HG03060 (cell line): ENCODE measurements at regions not wholly inside any gene's neighbourhood (a gene's known extent, or its start where the extent isn't known, plus 50 kb on each side); places are given as distances from the start of the nearest gene placed in this dataset.

Source experiments
- ATAC-seq: cut with Tn5 transposase; IDR thresholded peaks from one replicate; pipeline ENCODE4 v1.9.1; 2021; ENCODE audit warnings: low read depth, moderate number of reproducible peaks; ENCODE audit not compliant: unreplicated experiment

- no peak for ATAC-seq
Measured at GRCh38 chr2:220147161-220148038, 520.0 kb downstream of the SLC4A3 start.

- no peak for ATAC-seq
Measured at GRCh38 chr2:220148471-220149248, 521.2 kb downstream of the SLC4A3 start.

DNA sequence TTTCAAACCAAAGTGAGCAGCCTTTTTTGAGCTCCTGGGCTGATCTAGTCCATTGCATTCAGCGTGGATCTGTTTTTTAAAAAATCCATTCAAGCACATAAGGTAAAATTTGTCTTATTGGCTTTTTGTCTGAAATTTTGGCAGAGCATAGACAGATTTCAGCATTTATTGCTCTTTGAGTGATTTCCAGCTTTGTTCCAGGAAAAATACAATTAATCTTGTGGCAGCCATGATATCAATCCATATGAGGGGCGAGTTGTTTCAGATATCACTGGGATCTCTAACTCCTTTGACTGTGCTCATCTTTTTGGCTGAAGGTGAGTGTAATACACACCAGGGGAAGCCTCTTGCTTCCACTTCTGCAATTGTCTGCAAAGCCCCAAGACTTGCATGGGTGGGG, 523.9 kb downstream of the SLC4A3 start:
- ATAC-seq: no peak

GRCh38 chr2:220152281-220152935, 525.0 kb downstream of the SLC4A3 start:
- no peak for ATAC-seq

- no peak for ATAC-seq
Measured at GRCh38 chr2:220153118-220153517, 525.7 kb downstream of the SLC4A3 start.

GRCh38 chr2:220154304-220154703, 526.9 kb downstream of the SLC4A3 start:
- ATAC-seq: no peak

DNA sequence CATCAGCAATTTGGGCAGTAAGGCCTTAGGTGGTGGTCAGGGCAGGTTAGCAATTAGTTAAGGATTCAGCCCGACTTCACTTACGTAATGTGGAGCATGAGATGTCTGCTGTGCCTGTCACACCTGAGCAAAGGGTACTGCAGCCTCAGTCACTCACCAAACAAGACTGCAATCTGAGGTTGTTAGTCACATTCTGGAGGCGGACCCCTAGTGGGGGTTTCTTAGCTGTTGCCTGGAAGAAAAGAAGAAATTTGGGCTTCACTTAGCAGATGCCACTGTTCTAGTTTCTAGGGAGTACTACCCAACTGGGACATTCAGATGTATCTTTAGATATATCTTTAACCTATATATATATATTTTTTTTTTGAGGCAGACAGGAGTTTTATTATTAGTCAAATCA, 529.9 kb downstream of the SLC4A3 start:
- ATAC-seq: no peak

- no peak for ATAC-seq
Measured at GRCh38 chr2:220159738-220160137, 532.3 kb downstream of the SLC4A3 start.

DNA sequence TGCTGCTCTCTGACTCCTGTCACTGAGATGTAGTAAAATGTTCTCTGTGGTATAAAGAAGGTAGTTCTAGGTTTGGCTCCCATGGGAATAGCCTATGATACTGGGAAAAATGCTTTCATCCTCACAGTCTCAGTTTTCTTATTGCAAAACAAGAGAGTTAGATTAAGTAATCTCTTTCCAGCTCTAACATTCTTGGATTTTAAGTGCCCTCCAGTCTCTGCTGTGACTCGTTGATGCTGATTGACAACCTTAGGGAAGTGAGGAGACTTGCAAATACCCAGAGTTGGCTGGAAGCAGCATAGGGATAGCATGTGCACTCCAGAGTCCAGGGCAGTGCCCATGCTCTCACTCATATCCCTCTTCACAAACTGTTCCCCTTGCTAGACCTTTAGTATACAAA, 534.9 kb downstream of the SLC4A3 start:
- ATAC-seq: no peak

DNA sequence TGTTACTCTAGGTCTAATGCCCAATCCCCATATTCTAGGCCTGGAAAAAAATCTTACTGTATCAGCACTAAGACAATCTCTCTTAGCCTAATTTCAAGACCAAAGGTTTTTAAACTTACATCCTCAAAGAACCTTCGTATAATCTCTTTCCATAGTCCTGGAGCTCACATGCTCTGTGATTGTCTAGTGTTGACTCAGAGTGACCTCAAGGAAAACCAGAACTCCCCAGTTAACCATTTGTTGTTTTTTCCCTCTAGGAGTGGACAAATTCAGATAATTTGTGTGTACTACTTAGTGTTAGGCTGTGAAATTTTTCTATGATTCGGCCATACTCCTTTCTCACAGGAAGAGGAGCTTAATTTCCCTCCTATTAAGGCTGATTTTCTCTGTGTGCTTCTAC, 536.1 kb downstream of the SLC4A3 start:
- ATAC-seq: no peak

- ATAC-seq: no peak
Measured at GRCh38 chr2:220165401-220165800, 538.0 kb downstream of the SLC4A3 start.

DNA sequence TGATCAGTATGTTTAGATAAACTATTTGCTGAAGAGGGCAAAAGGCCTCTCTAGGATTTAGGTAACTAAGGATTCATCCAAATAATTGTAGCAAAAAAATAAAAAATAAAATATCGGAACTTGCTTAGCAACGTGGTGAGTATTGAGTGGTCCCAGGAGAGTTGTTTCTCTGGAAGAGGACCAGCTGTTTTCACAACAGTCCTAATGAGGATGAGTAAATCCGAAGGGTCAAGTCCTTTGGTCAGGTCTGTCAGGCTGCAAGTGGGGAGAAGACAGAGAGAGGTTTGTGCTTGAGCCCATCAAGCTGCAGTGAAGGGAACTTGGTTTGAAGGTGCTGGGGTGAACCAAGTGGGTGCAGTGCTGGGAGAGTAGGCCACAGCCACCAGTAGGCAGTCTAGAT, 539.2 kb downstream of the SLC4A3 start:
- no peak for ATAC-seq

DNA sequence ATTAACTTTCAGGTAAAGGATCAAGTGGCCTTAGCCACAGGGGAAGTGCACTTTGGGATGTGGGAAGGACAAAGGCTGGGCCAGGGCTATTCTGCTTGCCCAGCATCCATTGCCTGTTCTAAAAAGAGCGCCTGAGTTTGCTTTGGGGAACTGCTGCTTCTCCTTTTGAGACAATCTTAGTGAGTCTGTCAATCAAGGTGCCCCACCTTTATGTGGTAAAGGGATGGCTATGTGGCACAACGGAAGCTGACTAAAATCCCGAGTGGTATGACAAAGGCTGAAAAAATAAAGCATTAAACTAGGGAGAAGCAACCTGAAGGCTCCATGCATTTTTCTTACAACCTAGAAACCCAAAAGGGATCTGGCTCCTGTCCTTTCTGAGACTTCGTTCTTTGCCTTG, 540.5 kb downstream of the SLC4A3 start:
- no peak for ATAC-seq

DNA sequence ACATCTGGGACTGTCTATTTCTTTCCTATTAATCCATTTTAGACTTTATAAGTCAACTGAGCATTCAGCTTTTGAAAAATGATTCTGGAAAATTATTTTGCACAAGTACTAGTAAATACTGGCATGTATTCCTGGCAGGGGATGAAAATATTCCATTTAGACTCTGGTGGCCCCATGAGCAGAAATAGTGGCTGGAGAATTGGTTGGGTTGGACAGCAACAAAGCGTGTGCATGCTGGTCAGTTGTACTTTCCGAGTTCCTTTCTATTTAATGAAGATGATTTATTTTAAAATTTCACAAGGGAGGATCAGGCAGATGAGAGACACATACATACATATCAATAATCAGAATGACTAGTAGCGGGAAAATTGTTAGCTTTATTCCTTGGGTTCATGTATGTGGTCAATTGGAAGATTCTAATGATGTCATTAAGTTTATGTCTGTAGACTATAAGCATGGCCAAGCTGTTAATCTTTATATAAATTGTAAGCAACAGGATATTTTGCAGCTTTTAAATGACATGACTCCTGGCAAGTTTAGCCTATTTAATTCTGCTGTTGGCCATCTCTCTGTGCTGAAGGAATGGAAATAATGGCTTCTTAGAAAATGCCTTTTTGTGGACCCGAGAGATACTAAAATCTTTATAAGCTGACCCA, 541.6 kb downstream of the SLC4A3 start:
- ATAC-seq: no peak

DNA sequence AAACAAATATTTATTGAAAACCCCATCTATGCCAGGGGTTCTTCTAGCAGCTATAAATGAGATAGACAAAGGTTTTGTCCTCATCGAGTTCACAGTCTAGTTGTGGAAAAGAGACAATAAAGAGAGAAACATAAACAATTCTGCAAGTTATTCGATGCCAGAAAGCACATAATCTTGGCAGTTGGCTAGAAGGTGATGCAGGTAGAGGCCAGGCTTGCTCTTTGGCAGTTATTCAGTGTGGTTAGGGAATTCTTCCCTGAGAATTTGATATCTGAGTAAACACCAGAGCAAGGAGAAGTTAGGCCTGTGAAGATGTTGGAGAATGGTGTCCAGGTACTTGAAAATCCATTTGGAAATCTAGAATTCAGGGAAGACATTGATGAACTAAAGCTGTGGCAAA, 547.4 kb downstream of the SLC4A3 start:
- no peak for ATAC-seq

DNA sequence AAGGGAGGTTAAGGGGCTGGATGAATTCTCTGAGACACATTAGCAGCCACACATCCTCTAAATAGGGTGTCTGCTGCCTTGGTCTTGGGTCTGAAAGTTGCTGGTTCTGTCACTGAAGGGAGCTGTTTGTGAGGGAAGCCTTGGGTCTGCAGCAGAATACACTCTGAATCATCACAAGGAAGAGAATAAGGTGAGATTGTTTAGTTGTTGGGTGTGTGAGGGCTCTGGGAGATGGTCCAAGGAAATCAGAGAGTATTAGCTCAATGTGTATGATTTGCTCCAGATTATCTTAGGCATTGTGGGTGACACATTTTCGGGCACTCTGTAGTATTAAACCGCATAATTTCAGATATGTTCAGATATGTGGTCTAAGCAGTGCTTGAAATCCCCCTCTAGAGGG, 548.5 kb downstream of the SLC4A3 start:
- no peak for ATAC-seq

DNA sequence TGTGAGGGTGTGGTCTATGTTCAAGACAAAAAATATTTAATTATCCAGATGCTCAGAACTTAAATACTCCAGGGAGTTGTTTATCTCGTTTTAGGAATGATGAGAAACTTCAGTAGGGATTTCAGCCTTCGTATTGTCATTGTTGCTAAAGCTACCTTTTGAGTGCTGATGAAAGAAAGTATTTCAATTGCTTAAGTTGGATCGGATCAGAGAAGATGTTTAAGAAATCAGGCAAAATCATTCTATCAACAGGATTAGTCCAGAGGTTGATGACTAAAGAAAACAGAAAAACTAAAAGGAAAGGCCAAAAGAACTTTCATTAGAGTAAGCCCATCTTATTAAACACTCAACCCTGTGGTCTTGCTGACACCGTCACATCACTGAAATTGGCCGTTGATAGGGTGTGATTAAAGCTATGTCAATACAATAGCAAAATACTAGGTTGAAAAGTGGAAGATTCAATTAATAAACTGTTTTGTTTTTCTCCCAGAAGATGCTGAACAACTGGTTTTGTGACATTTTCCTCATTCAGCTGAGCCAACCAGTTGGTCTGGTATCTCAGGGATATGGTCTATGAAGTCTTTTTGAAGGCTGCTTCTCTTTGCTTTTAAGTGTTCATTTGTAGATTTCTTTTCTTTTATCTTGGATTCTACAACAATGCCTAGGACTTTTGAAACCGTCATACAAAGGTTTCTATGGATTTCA, 551.7 kb downstream of the SLC4A3 start:
- no peak for ATAC-seq

DNA sequence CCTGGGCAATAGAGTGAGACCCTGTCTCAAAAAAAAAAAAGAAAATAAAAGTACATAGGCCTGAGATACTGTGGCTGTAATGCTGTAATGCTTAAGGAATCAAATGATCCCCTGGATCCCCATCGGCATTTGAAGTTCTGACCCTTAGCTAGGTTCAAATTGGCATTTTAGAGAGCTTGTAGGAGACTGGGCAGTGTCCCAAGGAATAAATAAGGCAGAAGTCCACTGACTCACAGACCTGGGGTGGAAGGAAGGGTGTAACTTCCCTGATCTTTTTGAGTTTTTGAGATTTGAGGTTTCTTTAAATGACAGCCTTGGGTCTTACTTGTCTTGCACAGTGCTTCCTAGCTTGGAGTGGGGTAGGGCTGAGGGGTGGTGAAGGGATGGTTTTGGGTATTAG, 553.7 kb downstream of the SLC4A3 start:
- ATAC-seq: no peak

- ATAC-seq: no peak
Measured at GRCh38 chr2:220182790-220183189, 555.4 kb downstream of the SLC4A3 start.

- no peak for ATAC-seq
Measured at GRCh38 chr2:220185766-220186305, 558.4 kb downstream of the SLC4A3 start.
